ES-I3 (cell line): ENCODE measurements at regions not wholly inside any gene's neighbourhood (a gene's known extent, or its start where the extent isn't known, plus 50 kb on each side); places are given as distances from the start of the nearest gene placed in this dataset.

Experiments used
- H3K36me3 ChIP-seq: 2 replicates; pipeline ENCODE4 v1.6.1; 2013; ENCODE audit warnings: mild to moderate bottlenecking, low read length, control low read depth, moderate library complexity; ENCODE audit not compliant: insufficient read depth
- H3K4me1 ChIP-seq: 2 replicates; pipeline ENCODE4 v1.6.1; 2013; ENCODE audit warnings: mild to moderate bottlenecking, control low read depth, low read length; ENCODE audit not compliant: insufficient read depth
- H3K9ac ChIP-seq: 2 replicates; pipeline ENCODE4 v1.6.1; 2013; ENCODE audit warnings: low read depth, mild to moderate bottlenecking, low read length, moderate library complexity
- H3K9me3 ChIP-seq: 2 replicates; pipeline ENCODE4 v1.6.1; 2013; ENCODE audit warnings: mild to moderate bottlenecking, low read length, moderate library complexity; ENCODE audit not compliant: control insufficient read depth, insufficient read depth

- H3K36me3 ChIP-seq: no peaks in the 10 kb centered on the region
- H3K9ac ChIP-seq: no peak overlapping the region
- H3K4me1 ChIP-seq: no peaks in the 10 kb centered on the region
- no peaks in the 10 kb centered on the region for H3K9me3 ChIP-seq
Observed at GRCh38 chr14:82362452-82362851, 828.8 kb upstream of the SEL1L start.

GRCh38 chr14:82365471-82365870 lies 831.8 kb upstream of the SEL1L start:
- Histone ChIP-seq H3K9ac (no peak overlapping the region), H3K9me3 (no peaks in the 10 kb centered on the region), H3K36me3 (no peaks in the 10 kb centered on the region)

DNA sequence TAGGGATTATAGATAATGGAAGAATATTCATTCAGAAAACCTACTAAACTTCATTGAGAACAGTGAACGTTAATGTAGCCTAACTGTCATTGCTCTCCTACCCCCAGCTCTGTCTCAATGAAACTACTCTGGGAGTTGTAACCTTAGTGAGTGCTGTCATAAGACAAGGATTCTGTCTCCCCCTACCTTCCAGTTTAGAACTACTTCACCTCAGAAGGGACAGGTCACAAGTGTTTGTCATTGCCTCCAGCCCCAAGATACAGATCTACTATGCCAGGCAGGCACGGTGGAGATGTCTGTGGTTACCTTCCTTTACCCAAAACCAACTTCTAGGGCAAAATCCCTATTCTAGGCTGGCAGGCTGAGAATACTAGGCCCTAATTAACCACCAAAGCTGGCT lies 833.1 kb upstream of the SEL1L start:
- H3K9me3 ChIP-seq: no peaks in the 10 kb centered on the region
- H3K36me3 ChIP-seq: no peaks in the 10 kb centered on the region
- no peak overlapping the region for H3K9ac ChIP-seq
- no peaks in the 10 kb centered on the region for H3K4me1 ChIP-seq

More at GRCh38 chr14:82365471-82365870, 831.8 kb upstream of the SEL1L start:
- no peaks in the 10 kb centered on the region for H3K4me1 ChIP-seq

- no peaks in the 10 kb centered on the region for H3K36me3 ChIP-seq
- H3K9me3 ChIP-seq: no peaks in the 10 kb centered on the region; the same call in 1 of the 2 replicates
- H3K4me1 ChIP-seq: no peaks in the 10 kb centered on the region
Observed at GRCh38 chr14:82379291-82379690, 845.6 kb upstream of the SEL1L start.

DNA sequence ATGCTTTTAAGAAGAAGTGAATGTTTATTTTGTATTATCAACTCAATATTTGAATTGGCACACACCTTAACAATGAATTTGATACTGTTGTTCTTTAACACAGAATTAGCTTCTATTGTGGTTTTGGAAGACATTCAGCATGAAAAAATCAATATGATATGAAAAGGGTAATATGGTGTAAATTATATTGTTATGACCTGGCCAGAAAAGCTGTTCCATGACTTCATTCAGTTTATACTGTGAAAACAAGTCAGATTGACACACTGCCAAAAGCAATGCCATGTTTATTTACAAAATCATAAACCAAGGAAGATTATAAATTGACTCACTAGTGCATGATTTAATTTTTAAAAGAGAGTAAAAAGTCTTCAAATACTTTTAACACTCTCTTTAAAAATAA lies 851.4 kb upstream of the SEL1L start:
- H3K9me3 ChIP-seq: no peaks in the 10 kb centered on the region; the same call in 1 of the 2 replicates
- no peaks in the 10 kb centered on the region for H3K4me1 ChIP-seq
- H3K36me3 ChIP-seq: no peaks in the 10 kb centered on the region
- H3K9ac ChIP-seq: no peak overlapping the region

More at GRCh38 chr14:82379291-82379690, 845.6 kb upstream of the SEL1L start:
- no peak overlapping the region for H3K9ac ChIP-seq

GRCh38 chr14:82387699-82388098 lies 854.0 kb upstream of the SEL1L start:
- Histone ChIP-seq H3K4me1 (no peaks in the 10 kb centered on the region), H3K9ac (no peak overlapping the region), H3K9me3 (no peaks in the 10 kb centered on the region), H3K36me3 (no peaks in the 10 kb centered on the region)

DNA sequence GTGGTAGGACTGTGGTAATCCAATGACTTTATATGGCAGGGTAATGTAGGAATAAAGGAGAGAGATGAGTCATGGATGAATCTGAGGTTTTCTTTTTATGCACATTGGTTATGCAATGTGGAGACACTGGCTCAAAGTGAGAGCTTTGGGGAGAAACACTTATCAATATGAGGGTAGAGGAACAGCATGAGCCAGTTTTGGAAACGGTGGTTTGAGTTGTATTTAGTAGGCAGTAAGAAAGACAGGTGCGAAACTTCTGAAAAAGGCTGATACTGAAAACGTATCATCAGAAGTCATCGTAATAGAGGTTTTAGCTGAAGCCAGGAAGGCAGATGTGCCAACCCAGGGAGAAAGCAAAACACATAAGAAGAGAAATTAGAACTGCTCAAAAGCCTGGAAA lies 854.8 kb upstream of the SEL1L start:
- no peak overlapping the region for H3K9ac ChIP-seq
- H3K36me3 ChIP-seq: no peaks in the 10 kb centered on the region
- H3K4me1 ChIP-seq: no peaks in the 10 kb centered on the region
- H3K9me3 ChIP-seq: no peaks in the 10 kb centered on the region

DNA sequence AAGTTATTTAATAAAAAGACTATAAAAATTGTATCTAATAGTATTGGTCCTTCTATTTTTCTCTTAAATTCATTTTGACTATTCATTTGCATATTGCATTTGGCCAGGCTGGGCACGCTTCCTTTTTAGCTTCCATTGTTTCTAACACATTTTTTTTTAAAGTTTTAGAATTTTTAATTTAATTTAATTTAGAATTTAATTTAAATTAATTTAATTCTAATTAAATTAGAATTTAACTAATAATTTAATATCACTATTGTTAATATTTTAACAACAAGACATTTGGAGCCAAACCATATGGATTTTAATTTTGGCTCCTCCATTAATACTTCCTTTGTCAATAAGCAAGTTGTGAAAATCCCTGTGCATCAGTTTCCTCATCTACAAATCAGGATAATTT lies 856.9 kb upstream of the SEL1L start:
- Histone ChIP-seq H3K4me1 (no peaks in the 10 kb centered on the region), H3K9me3 (no peaks in the 10 kb centered on the region), H3K36me3 (no peaks in the 10 kb centered on the region), H3K9ac (no peak overlapping the region)

GRCh38 chr14:82394916-82395315 lies 861.3 kb upstream of the SEL1L start:
- no peaks in the 10 kb centered on the region for H3K36me3 ChIP-seq
- no peaks in the 10 kb centered on the region for H3K9me3 ChIP-seq
- no peaks in the 10 kb centered on the region for H3K4me1 ChIP-seq
- H3K9ac ChIP-seq: no peak overlapping the region

GRCh38 chr14:82398256-82398655 lies 864.6 kb upstream of the SEL1L start:
- Histone ChIP-seq H3K36me3 (no peaks in the 10 kb centered on the region), H3K4me1 (no peaks in the 10 kb centered on the region), H3K9ac (no peak overlapping the region), H3K9me3 (no peaks in the 10 kb centered on the region)

DNA sequence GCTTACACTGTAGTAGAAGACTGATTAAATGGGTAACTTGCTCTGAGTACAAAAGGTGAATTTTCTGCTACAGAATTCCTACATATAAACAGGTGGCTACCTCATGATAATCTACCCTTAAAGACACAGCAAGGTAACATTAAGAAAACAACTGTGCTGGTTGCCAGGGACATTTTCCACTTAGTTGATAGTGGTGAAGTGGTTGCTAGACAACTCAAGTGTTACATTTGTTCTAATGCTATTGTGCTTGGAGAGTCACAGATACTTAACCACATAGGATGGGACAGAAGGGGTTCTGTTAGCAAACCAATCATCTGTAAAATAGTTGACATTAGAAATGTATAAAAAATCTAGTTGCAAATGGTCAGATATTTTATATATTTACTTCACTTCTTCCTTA lies 870.3 kb upstream of the SEL1L start:
- no peaks in the 10 kb centered on the region for H3K9me3 ChIP-seq
- H3K9ac ChIP-seq: no peak overlapping the region
- H3K4me1 ChIP-seq: no peaks in the 10 kb centered on the region
- H3K36me3 ChIP-seq: no peaks in the 10 kb centered on the region

GRCh38 chr14:82410064-82410463 lies 876.4 kb upstream of the SEL1L start:
- Histone ChIP-seq H3K9ac (no peak overlapping the region), H3K4me1 (0 out of 2 replicates have a peak, but pooled peaks cover 5% of the 10 kb centered on the region), H3K9me3 (no peaks in the 10 kb centered on the region), H3K36me3 (no peaks in the 10 kb centered on the region)

- 0 out of 2 replicates have a peak, but pooled peaks cover 5% of the 10 kb centered on the region for H3K4me1 ChIP-seq
- H3K9ac ChIP-seq: no peak overlapping the region
Observed at GRCh38 chr14:82411298-82411697, 877.6 kb upstream of the SEL1L start.

DNA sequence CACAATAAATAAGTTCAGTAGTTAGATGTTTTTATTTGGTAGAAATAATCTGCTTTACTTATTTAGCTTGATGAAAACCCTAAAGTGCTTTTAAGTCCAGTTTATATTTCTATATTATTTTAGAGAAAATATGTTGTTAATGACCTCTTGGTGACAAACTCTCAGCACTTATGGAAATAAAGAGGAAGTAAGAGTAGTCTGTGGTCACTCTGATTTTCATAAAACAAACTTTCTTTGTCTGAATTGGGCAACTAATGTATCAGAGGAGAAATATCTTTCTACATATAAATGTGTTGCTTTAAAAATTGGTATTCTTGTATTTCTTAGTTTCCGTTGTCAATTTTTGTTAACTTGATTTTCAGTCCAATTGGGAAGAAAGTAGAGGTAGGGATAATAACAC lies 878.9 kb upstream of the SEL1L start:
- no peaks in the 10 kb centered on the region for H3K36me3 ChIP-seq
- H3K4me1 ChIP-seq: 0 out of 2 replicates have a peak, but pooled peaks cover 5% of the 10 kb centered on the region
- H3K9me3 ChIP-seq: no peaks in the 10 kb centered on the region
- no peak overlapping the region for H3K9ac ChIP-seq

More at GRCh38 chr14:82411298-82411697, 877.6 kb upstream of the SEL1L start:
- H3K9me3 ChIP-seq: no peaks in the 10 kb centered on the region
- no peaks in the 10 kb centered on the region for H3K36me3 ChIP-seq

DNA sequence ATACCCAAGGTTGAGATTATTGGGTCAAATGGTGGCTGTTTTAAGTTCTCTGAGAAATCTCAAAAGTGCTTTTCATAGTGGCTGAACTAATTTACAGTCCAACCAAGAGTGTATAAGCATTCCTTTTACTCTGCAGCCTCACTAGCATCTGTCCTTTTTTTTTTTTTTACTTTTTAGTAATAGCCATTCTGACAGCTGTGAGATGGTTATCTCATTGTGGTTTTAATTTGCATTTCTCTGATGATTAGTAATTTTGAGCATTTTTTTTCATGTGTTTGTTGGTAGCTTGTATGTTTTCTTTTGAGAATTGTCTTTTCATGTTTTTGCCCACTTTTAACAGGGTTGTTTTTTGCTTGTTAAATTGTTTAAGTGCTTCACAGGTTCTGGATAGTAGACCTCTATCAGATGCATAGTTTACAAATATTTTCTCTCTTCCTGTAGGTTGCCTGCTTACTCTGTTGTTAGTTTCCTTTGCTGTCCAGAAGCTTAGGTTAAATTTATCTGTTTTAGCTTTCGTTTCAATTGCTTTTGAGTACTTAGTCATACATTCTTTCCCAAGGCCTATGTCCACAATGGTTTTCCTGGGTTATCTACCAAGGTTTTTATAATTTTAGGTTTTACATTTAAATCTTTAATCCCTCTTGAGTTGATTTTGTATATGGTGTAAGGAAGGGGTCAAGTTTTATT lies 881.3 kb upstream of the SEL1L start:
- no peaks in the 10 kb centered on the region for H3K9me3 ChIP-seq
- H3K9ac ChIP-seq: no peak overlapping the region
- no peaks in the 10 kb centered on the region for H3K36me3 ChIP-seq
- 0 out of 2 replicates have a peak, but pooled peaks cover 5% of the 10 kb centered on the region for H3K4me1 ChIP-seq
